A549 (cell line): ENCODE measurements at regions not wholly inside any gene's neighbourhood (a gene's known extent, or its start where the extent isn't known, plus 50 kb on each side); places are given as distances from the start of the nearest gene placed in this dataset.

Experiments used
- ATAC-seq, 2 experiments: fragments of 200-7000 bp in 1 of 2; fragments of >200 bp in 1 of 2; cut with Nextera tagmentation in 1 of 2; cut with Tn5 transposase in 1 of 2; 3 replicates each; pipeline versions ENCODE4 v1.8.0 to v1.9.1; 2018 to 2020; ENCODE audit warnings: mild to moderate bottlenecking in 1 of 2, moderate library complexity in 1 of 2
- CTCF ChIA-PET: fragments of 300-600 bp; sonication (Branson Sonifier 250); formaldehyde crosslinking; extraction: SDS; loops from one replicate; lab custom pipeline; 2021; ENCODE audit warnings: antibody characterized with exemption, inconsistent platforms; lab: Yijun Ruan, JAX
- POLR2A ChIA-PET: fragments of 350-600 bp; formaldehyde crosslinking; extraction: SDS; loops from one replicate; lab custom pipeline; 2021; ENCODE audit warnings: antibody characterized with exemption, inconsistent platforms; lab: Yijun Ruan, JAX
- DNase-seq, 2 experiments: peaks; one replicate each; pipeline versions ENCODE4 v3.0.0 to v3.0.0-alpha.2; 2011 to 2016; ENCODE audit warnings: low read depth in 1 of 2, low spot score in 1 of 2
- FAIRE-seq: peaks from 2 replicates; lab custom pipeline; 2011; peaks lifted over from hg19 to GRCh38; lab: Jason Lieb, UNC
- H3K27ac ChIP-seq, 2 experiments: fragments of >200 bp; sonication (Bioruptor Twin); formaldehyde crosslinking; 3 replicates each; pipeline ENCODE4 v1.5.1; 2016 to 2017
- H3K4me1 ChIP-seq: fragments of >200 bp; sonication (Bioruptor Twin); formaldehyde crosslinking; 3 replicates; pipeline ENCODE4 v1.6.1; 2016
- H3K4me2 ChIP-seq: fragments of >200 bp; sonication (Bioruptor Twin); formaldehyde crosslinking; 3 replicates; pipeline ENCODE4 v1.6.1; 2016
- H3K4me3 ChIP-seq: fragments of >200 bp; sonication (Bioruptor Twin); formaldehyde crosslinking; 3 replicates; pipeline ENCODE4 v1.5.1; 2016
- H3K9me3 ChIP-seq: fragments of >200 bp; sonication (Bioruptor Twin); formaldehyde crosslinking; 3 replicates; pipeline ENCODE4 v1.6.1; 2016
- BHLHE40 ChIP-seq: IDR thresholded peaks from 2 replicates; pipeline ENCODE4 v1.6.1; 2012; ENCODE audit warnings: low read depth, low read length, inconsistent platforms
- CBX8 ChIP-seq: fragments of 200-600 bp; sonication (generic); IDR thresholded peaks from 2 replicates; pipeline ENCODE4 v1.6.1; 2016
- CEBPB ChIP-seq, 2 experiments: fragments of >200 bp in 1 of 2; sonication (Bioruptor Twin) in 1 of 2; formaldehyde crosslinking in 1 of 2; IDR thresholded peaks; 2 replicates each; pipeline ENCODE4 v1.6.1; 2012 to 2016
- CHD2 ChIP-seq: fragments of 150-350 bp; IDR thresholded peaks from 2 replicates; pipeline ENCODE4 v1.6.1; 2014; ENCODE audit warnings: low read length; ENCODE audit not compliant: partially characterized antibody
- CHD4 ChIP-seq: fragments of 200-600 bp; sonication (generic); IDR thresholded peaks from 2 replicates; pipeline ENCODE4 v1.6.1; 2016; ENCODE audit warnings: antibody characterized with exemption, mild to moderate bottlenecking, borderline replicate concordance
- CTCF ChIP-seq: fragments of >200 bp; sonication (Bioruptor Twin); formaldehyde crosslinking; IDR thresholded peaks from 3 replicates; pipeline ENCODE4 v1.5.1; 2016
- EHMT2 ChIP-seq: fragments of 200-600 bp; sonication (generic); IDR thresholded peaks from 2 replicates; pipeline ENCODE4 v1.6.1; 2016; ENCODE audit warnings: antibody characterized with exemption, low read depth, mild to moderate bottlenecking, moderate library complexity
- EP300 ChIP-seq, 2 experiments: fragments of >200 bp; sonication (Bioruptor Twin); formaldehyde crosslinking; IDR thresholded peaks; 2 replicates in 1 of 2; 3 replicates in 1 of 2; pipeline ENCODE4 v1.6.1; 2016 to 2017
- FOSB ChIP-seq: fragments of 250-450 bp; sonication (Bioruptor Pico); IDR thresholded peaks from 2 replicates; pipeline ENCODE4 v1.5.0; 2020; ENCODE audit warnings: mild to moderate bottlenecking, moderate library complexity
- FOSL2 ChIP-seq, 2 experiments: fragments of 450-650 bp in 1 of 2; fragments of >200 bp in 1 of 2; sonication (Bioruptor Twin) in 1 of 2; formaldehyde crosslinking; IDR thresholded peaks; 2 replicates each; pipeline versions ENCODE4 v1.5.0 to v1.6.1; 2016 to 2020; ENCODE audit warnings: mild to moderate bottlenecking in 1 of 2, moderate library complexity in 1 of 2
- HEYL ChIP-seq: fragments of 250-450 bp; sonication (Bioruptor Pico); IDR thresholded peaks from 2 replicates; pipeline ENCODE4 v1.8.0; 2021; ENCODE audit warnings: mild to moderate bottlenecking, moderate library complexity
- HOXA7 ChIP-seq: fragments of 250-450 bp; sonication (Bioruptor Pico); IDR thresholded peaks from 2 replicates; pipeline ENCODE4 v1.5.0; 2020; ENCODE audit warnings: mild to moderate bottlenecking, moderate library complexity
- KDM1A ChIP-seq: fragments of 200-600 bp; sonication (generic); IDR thresholded peaks from 2 replicates; pipeline ENCODE4 v1.6.1; 2016; ENCODE audit warnings: low read depth, mild to moderate bottlenecking
- KDM5A ChIP-seq: fragments of 200-600 bp; sonication (generic); IDR thresholded peaks from 2 replicates; pipeline ENCODE4 v1.6.1; 2016; ENCODE audit warnings: antibody characterized with exemption, mild to moderate bottlenecking
- MAZ ChIP-seq: fragments of 150-350 bp; IDR thresholded peaks from 2 replicates; pipeline ENCODE4 v1.6.1; 2014; ENCODE audit warnings: antibody characterized with exemption, low read depth, low read length, borderline replicate concordance
- MYC ChIP-seq: IDR thresholded peaks from 2 replicates; pipeline ENCODE4 v1.6.1; 2012; ENCODE audit warnings: mild to moderate bottlenecking, inconsistent platforms, low read length, improper control_type of control experiment, borderline replicate concordance
- NPAS2 ChIP-seq: fragments of 250-450 bp; sonication (Bioruptor Pico); IDR thresholded peaks from 2 replicates; pipeline ENCODE4 v1.8.0; 2022; ENCODE audit warnings: mild to moderate bottlenecking, moderate library complexity, borderline replicate concordance
- POLR2A ChIP-seq: IDR thresholded peaks from 2 replicates; pipeline ENCODE4 v1.6.1; 2012; ENCODE audit warnings: mild to moderate bottlenecking, low read length
- RAD21 ChIP-seq, 2 experiments: fragments of >200 bp in 1 of 2; sonication (Bioruptor Twin) in 1 of 2; formaldehyde crosslinking in 1 of 2; IDR thresholded peaks in 1 of 2; conservative IDR thresholded peaks in 1 of 2; 2 replicates in 1 of 2; 3 replicates in 1 of 2; pipeline ENCODE4 v1.6.1; 2012 to 2018; ENCODE audit warnings: inconsistent platforms in 1 of 2
- RARB ChIP-seq: fragments of 250-450 bp; sonication (Bioruptor Pico); IDR thresholded peaks from 2 replicates; pipeline ENCODE4 v1.8.0; 2021; ENCODE audit warnings: mild to moderate bottlenecking, moderate library complexity
- RCOR1 ChIP-seq: fragments of 150-350 bp; IDR thresholded peaks from 2 replicates; pipeline ENCODE4 v1.6.1; 2014; ENCODE audit warnings: antibody characterized with exemption, low read length, low read depth
- REST ChIP-seq: fragments of 200-600 bp; sonication (generic); IDR thresholded peaks from 2 replicates; pipeline ENCODE4 v1.6.1; 2016; ENCODE audit warnings: antibody characterized with exemption, mild to moderate bottlenecking, moderate library complexity
- RNF2 ChIP-seq: fragments of 200-600 bp; sonication (generic); IDR thresholded peaks from 2 replicates; pipeline ENCODE4 v1.6.1; 2016; ENCODE audit warnings: low read depth, mild to moderate bottlenecking, antibody characterized with exemption, moderate library complexity, borderline replicate concordance
- ZNF302 ChIP-seq: fragments of 250-450 bp; sonication (Bioruptor Pico); IDR thresholded peaks from 2 replicates; pipeline ENCODE4 v1.9.0; 2021; ENCODE audit warnings: inconsistent platforms, mild to moderate bottlenecking, moderate library complexity
- WGBS: methylation state at CpG from one replicate; pipeline ENCODE4 v1.1.6; 2017; ENCODE audit errors: missing lambda C conversion rate; 5-methylcytosine and 5-hydroxymethylcytosine counted together
- TF ChIP-seq, protein P1 (sequence below): IDR thresholded peaks from 2 replicates; pipeline ENCODE4 v1.6.1; 2012; ENCODE audit warnings: low read depth, borderline replicate concordance
- TF ChIP-seq, protein P2 (sequence below): fragments of 250-450 bp; sonication (Bioruptor Pico); IDR thresholded peaks from 2 replicates; pipeline ENCODE4 v1.5.0; 2021; ENCODE audit warnings: mild to moderate bottlenecking, moderate library complexity, borderline replicate concordance
- TF ChIP-seq, protein P3 (sequence below): fragments of 150-350 bp; IDR thresholded peaks from 2 replicates; pipeline ENCODE4 v1.6.1; 2014; ENCODE audit warnings: low read depth, mild to moderate bottlenecking, low read length
- TF ChIP-seq, protein P4 (sequence below): IDR thresholded peaks from 2 replicates; pipeline ENCODE4 v1.6.1; 2012

- no peaks in the 10 kb centered on the region for H3K4me1 ChIP-seq
- TF ChIP-seq, protein P1, sequence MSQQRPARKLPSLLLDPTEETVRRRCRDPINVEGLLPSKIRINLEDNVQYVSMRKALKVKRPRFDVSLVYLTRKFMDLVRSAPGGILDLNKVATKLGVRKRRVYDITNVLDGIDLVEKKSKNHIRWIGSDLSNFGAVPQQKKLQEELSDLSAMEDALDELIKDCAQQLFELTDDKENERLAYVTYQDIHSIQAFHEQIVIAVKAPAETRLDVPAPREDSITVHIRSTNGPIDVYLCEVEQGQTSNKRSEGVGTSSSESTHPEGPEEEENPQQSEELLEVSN, result no peak
- TF ChIP-seq RARB (CRISPR knock-in tag), result no peak
- TF ChIP-seq HOXA7 (CRISPR knock-in tag), result no peak
- TF ChIP-seq CBX8, result no peak
- TF ChIP-seq FOSB (CRISPR knock-in tag), result no peak
- TF ChIP-seq EP300 (IDR thresholded peaks at IDR 0.05), result no peak
- no peak for TF ChIP-seq HEYL (CRISPR knock-in tag)
- TF ChIP-seq, protein P2, sequence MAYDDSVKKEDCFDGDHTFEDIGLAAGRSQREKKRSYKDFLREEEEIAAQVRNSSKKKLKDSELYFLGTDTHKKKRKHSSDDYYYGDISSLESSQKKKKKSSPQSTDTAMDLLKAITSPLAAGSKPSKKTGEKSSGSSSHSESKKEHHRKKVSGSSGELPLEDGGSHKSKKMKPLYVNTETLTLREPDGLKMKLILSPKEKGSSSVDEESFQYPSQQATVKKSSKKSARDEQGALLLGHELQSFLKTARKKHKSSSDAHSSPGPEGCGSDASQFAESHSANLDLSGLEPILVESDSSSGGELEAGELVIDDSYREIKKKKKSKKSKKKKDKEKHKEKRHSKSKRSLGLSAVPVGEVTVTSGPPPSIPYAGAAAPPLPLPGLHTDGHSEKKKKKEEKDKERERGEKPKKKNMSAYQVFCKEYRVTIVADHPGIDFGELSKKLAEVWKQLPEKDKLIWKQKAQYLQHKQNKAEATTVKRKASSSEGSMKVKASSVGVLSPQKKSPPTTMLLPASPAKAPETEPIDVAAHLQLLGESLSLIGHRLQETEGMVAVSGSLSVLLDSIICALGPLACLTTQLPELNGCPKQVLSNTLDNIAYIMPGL (CRISPR knock-in tag), result no peak
- no peak for TF ChIP-seq KDM5A
- TF ChIP-seq, protein P3, sequence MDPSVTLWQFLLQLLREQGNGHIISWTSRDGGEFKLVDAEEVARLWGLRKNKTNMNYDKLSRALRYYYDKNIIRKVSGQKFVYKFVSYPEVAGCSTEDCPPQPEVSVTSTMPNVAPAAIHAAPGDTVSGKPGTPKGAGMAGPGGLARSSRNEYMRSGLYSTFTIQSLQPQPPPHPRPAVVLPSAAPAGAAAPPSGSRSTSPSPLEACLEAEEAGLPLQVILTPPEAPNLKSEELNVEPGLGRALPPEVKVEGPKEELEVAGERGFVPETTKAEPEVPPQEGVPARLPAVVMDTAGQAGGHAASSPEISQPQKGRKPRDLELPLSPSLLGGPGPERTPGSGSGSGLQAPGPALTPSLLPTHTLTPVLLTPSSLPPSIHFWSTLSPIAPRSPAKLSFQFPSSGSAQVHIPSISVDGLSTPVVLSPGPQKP, result no peak
- TF ChIP-seq CEBPB (IDR thresholded peaks at IDR 0.05), result no peak
- TF ChIP-seq EHMT2, result no peak
- TF ChIP-seq ZNF302 (CRISPR knock-in tag), result no peak
- no peak for TF ChIP-seq KDM1A
- TF ChIP-seq POLR2A, result no peak
- no peak for TF ChIP-seq MAZ
- TF ChIP-seq CHD2, result no peak
- no peak for TF ChIP-seq MYC
- no peak for TF ChIP-seq RAD21 (conservative IDR thresholded peaks at IDR 0.05 in 1 of 2, IDR thresholded peaks at IDR 0.05 in 1 of 2)
- no peak for TF ChIP-seq RNF2
- H3K9me3 ChIP-seq, result no peaks in the 10 kb centered on the region; the same call in 2 of the 3 replicates
- no peak for FAIRE-seq
- no peak overlapping the region for H3K4me2 ChIP-seq
- ATAC-seq, result peak; percentile 6 to 22; a peak in 1 of 6 replicates
- no peak overlapping the region for H3K27ac ChIP-seq
- 33% methylated on average over 23 of the region's 23 CpGs for WGBS
- no peak overlapping the region for H3K4me3 ChIP-seq
- ChIA-PET POLR2A (no interaction called here), CTCF (no interaction called here)
- no peak for DNase-seq
These were observed 377.5 kb downstream of the ALG10 start for GRCh38 chr12:34399631-34400410.

- no peak for FAIRE-seq
- ChIA-PET CTCF (no interaction called here), POLR2A (no interaction called here)
- Histone ChIP-seq H3K27ac (no peak overlapping the region), H3K4me2 (no peak overlapping the region), H3K4me1 (no peaks in the 10 kb centered on the region), H3K9me3 (no peaks in the 10 kb centered on the region; the same call in 2 of the 3 replicates), H3K4me3 (no peak overlapping the region)
- DNase-seq, result no peak
- 25% methylated on average over 12 of the region's 12 CpGs for WGBS
- ATAC-seq, result peak; percentile 16 to 26; a peak in 1 of 6 replicates
- no peak for TF ChIP-seq BHLHE40
- TF ChIP-seq NPAS2 (CRISPR knock-in tag), result no peak
- TF ChIP-seq FOSL2 (IDR thresholded peaks at IDR 0.05), result no peak
- no peak for TF ChIP-seq FOSL2 (CRISPR knock-in tag; IDR thresholded peaks at IDR 0.05)
- TF ChIP-seq KDM1A, result no peak
- no peak for TF ChIP-seq CTCF
- TF ChIP-seq CHD4, result no peak
- TF ChIP-seq RCOR1, result no peak
- no peak for TF ChIP-seq RAD21 (conservative IDR thresholded peaks at IDR 0.05 in 1 of 2, IDR thresholded peaks at IDR 0.05 in 1 of 2)
- TF ChIP-seq REST, result no peak
- TF ChIP-seq, protein P4, sequence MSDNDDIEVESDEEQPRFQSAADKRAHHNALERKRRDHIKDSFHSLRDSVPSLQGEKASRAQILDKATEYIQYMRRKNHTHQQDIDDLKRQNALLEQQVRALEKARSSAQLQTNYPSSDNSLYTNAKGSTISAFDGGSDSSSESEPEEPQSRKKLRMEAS, result no peak
These were observed 378.1 kb downstream of the ALG10 start for GRCh38 chr12:34400411-34400881.
